Activated T-cell treated with anti-CD3 and anti-CD28 coated beads, Interleukin-2, amount 50 U/mL, for 48 hours (primary cell): ENCODE measurements at regions not wholly inside any gene's neighbourhood (a gene's known extent, or its start where the extent isn't known, plus 50 kb on each side); places are given as distances from the start of the nearest gene placed in this dataset.

Source experiments
- DNase-seq, 2 experiments: peaks; one replicate each; pipeline ENCODE4 v3.0.0-alpha.2; 2020

GRCh38 chr1:90189889-90190288 is 195.0 kb downstream of the ZNF326 start:
- no peak for DNase-seq

DNA sequence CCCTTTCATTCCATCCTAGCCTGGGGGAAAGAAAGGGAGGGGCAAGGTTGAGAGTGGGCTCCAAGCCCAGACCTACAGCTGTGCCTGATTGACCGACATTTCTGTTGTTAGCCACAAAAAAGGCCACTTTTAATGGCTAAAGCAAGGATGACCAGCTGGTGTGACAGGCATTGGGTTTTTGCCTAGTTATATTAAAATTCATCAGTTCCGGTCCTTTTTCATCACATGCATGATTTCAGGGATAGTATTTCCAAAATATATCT is 192.3 kb downstream of the ZNF326 start:
- DNase-seq: no peak

DNA sequence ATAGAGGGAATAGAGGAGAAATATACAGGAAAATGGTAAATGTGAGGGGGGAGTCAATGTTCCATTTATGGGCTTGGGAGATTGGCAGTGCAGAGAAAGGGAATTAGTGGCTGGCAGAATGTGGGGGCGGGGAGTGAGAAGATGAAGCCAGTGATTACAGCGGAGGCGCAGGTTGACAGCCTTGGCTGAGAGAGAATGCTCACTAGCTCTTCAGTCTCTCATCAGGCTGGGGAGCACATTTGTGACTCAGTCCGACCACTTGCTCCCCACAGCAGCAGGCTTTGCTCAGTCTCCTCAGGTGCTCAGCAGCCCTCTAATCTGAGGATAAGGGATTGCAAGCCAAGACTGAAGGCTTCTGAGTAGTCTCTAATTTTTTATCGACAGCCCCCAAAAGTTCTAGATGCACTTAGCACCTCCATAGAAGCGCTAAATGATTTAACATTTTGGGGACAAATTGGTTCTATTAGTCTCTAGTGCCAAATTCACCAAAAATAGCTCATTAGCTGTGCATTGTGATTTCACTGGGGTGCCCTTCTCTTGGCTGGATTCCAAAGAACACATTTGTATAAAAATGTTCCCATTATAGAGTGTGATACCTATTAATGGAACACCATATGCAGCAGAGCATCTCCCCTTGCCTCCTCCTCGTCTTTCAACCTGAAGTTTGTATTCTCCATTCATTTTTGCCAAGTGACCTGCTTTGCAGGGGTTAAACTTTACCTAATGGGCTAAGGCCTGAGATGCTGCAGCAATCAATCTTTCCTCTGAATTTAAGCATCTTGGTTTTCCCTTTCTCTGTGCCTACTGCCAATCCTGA is 191.8 kb downstream of the ZNF326 start:
- DNase-seq: no peak

GRCh38 chr1:90176530-90176929 is 181.6 kb downstream of the ZNF326 start:
- no peak for DNase-seq

GRCh38 chr1:90175490-90176167 is 180.7 kb downstream of the ZNF326 start:
- no peak for DNase-seq

DNA sequence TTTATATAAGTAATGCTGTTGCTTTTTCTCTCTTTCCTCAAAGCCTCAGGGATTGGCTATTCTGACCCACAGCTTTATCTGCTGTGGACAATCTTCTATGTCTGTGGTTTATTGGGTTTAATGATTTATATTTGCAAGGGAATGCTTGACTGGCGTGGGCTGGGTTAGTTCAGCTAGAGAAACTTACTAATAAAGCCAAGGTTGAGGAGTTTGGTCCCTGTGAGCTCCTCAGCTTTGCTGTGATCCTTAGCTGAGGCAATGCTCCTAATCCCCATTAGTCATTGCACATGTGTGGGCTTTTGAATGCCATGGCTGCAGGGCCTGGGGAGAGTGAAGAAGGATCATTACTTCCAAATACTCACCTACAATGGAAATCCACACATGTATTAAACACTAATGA is 179.3 kb downstream of the ZNF326 start:
- no peak for DNase-seq

DNA sequence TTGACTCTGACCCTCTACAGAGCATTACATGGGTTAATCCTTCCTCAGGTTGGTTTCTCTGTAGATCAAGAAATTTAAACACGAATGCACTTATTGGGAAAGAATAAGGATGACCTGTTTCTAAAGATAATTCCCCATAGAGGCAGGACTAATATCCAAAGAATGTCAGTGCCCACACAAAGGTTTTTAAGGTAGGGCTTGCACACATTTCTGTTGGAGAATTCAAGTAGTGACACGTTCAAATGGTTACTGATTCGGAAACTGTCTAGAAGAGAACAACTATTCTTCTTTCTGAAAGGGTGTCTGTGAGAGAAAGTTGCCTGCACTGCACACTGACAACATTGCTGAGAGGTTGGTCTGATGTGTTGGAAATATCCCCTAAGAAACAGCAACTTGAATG is 167.3 kb downstream of the ZNF326 start:
- no peak for DNase-seq

DNA sequence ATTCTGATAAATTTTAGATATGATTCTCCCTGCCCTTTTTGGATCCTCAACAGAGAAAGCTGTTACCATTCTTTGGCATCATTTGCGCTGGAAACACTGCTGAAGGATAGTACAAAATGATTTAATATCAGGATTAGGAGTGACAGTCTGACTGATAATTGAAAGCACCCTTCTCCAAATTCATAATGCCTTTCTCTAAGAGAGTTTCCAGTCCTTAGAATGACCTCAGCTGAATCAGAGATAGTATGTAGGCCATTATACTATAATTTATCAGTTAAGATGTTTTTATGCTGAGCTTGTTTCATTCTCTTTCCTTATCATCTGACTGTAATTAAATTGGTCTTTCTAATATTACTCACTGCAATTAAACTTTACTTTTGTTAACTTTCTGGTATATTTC is 166.7 kb downstream of the ZNF326 start:
- DNase-seq: no peak

DNA sequence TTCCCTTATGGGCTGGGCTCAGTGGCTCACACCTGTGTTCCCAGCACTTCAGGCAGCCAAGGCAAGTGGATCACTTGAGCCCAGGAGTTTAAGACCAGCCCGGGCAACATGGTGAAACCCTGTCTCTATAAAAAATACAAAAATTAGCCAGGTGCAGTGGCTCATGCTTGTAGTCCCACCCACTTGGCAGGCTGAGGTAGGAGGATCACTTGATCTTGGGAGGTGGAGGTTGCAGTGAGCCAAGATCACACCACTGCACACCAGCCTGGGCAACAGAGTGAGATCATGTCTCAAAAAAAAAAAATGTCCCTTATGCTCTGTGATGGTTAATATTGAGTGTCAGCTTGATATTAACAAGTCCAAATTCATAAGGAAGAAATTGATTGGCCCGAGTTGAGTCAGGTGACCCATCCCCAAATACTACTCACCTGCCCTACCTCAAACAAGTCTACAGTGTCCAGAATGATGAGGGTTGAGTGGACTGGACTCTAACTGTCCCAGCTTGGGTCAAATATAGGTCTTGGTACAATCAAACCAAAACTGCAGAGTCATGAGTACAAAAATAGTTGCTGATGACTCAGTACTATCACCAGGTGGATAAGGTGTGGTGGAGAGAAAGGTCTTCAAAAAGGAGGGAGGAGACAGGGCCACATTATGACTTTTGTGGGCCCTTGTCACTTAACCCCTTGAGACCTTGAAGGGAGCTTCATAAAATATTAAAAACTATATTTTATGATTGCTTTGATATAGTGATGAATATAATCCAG is 161.0 kb downstream of the ZNF326 start:
- DNase-seq: no peak

GRCh38 chr1:90154711-90155110 is 159.8 kb downstream of the ZNF326 start:
- DNase-seq: no peak

GRCh38 chr1:90149101-90149500 is 154.2 kb downstream of the ZNF326 start:
- DNase-seq: no peak

DNA sequence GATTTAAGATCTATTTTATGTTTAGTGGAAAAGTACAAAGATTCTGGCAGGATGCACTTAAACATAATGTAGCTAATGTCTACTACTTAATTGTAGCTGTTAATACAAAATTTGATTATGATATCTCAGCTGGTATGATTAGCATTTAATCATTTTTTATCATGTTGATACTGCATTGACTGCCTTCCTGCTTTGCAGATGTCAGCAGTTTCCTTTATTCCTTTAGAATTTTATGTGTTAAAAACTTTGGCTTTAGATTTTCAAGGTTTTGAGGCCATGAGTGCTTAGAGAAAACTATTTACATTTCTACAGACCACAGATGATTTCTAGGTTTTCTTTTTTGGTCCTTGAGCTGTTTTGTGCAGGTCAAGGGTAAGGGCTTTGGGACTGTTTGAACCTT is 152.2 kb downstream of the ZNF326 start:
- DNase-seq: no peak

GRCh38 chr1:90144820-90145219 is 149.9 kb downstream of the ZNF326 start:
- no peak for DNase-seq

GRCh38 chr1:90143591-90143990 is 148.7 kb downstream of the ZNF326 start:
- no peak for DNase-seq

GRCh38 chr1:90142697-90143096 is 147.8 kb downstream of the ZNF326 start:
- DNase-seq: no peak

DNA sequence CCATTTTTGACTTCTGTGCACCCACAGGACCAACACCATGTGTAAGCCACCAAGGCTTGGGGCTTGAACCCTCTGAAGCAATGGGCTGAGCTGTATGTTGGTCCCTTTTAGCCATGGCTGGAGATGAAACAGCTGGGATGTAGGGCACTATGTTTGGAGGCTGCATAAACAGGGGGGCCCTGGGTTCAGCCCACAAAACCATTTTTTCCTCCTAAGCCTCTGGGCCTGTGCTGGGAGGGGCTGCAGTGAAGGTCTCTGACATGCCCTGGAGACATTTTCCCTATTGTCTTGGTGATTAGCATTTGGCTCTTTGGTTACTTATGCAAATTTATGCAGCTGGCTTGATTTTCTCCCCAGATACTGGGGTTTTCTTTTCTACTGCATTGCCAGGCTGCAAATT is 144.9 kb downstream of the ZNF326 start:
- no peak for DNase-seq

DNA sequence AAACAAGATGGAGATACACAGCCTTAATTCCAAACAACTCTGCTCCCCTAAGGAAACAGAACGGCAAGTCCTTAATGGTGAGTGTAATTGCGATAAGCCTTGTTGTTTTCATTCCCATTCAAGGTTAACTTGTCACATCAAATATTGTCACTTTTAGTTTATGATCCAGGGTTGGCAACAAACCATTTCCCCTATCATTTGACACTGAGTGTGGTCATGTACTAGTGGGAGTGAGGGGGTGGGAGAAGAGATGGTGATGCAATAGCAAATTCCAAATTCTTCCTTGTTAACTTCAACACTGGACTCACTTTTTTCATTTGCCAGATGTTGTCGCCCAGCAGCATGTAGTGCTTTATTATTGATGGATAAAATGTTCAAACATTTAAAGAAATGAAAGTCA is 140.4 kb downstream of the ZNF326 start:
- DNase-seq: no peak

DNA sequence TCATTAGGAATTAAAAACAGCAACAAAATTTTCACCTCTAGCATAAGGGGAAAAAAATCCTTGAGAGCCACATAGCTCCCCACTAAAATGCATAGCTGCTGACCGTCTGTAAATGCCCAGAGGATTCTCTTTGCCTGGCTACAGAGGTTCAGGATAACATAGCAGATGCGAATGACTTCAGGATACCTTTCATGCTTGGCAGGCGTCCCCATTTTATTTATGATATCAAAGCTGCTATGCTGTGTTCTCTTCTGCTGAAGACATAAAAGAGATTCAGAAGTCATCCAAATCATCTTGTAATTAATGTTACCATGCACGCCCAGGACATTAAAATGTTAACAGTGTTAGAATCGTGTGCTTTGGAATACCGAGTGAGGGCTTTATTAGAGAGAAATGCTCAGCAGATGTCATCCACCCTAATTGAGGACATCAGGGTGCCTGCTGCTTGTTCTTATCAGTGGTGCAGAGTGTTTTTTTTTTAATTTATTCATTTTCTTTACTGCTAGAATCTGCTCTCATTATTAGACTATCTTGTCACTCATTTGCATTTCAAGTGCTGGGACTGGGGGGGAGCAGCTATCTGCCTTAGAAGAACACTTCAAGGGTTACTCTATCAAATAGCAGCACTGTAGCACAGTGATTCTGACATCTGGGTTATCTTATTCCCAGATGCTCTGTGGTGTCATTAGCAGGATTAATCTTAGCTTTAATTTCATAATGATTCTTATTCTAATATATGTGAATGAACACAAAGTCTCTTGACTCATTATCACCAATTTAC is 139.5 kb downstream of the ZNF326 start:
- DNase-seq: no peak

- no peak for DNase-seq
These were observed 138.2 kb downstream of the ZNF326 start for GRCh38 chr1:90133133-90133532.

DNA sequence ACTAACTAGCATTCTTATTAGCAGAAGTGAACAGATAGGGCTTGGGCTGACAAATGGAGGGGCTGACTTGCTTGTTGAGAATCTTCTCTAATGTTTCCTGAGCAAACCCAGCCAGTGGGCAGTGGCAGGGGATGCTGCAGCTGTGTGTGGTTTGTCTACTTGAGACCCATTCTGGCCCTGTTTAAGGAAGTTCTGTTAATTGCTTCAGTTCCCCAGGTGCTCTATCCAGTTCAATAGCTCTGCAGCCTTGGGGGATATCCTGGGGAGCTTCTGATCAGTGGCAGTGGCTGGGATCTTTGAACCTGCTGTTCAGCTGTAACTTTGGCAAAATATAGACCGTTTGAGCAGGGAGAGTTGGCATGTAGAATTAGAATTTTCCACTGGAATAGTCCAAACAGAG is 137.4 kb downstream of the ZNF326 start:
- no peak for DNase-seq

- no peak for DNase-seq
These were observed 132.5 kb downstream of the ZNF326 start for GRCh38 chr1:90127288-90127953.

GRCh38 chr1:90126834-90127233 is 131.9 kb downstream of the ZNF326 start:
- no peak for DNase-seq
